ENCODE measurements at regions not wholly inside any gene's neighbourhood (a gene's known extent, or its start where the extent isn't known, plus 50 kb on each side); places are given as distances from the start of the nearest gene placed in this dataset.

GRCh38 chrX:39900777-39901170 is 197.0 kb downstream of the BCOR start (continued):
- TF ChIP-seq HMG20B (CRISPR knock-in tag; IDR thresholded peaks at IDR 0.05), result no peak

DNA sequence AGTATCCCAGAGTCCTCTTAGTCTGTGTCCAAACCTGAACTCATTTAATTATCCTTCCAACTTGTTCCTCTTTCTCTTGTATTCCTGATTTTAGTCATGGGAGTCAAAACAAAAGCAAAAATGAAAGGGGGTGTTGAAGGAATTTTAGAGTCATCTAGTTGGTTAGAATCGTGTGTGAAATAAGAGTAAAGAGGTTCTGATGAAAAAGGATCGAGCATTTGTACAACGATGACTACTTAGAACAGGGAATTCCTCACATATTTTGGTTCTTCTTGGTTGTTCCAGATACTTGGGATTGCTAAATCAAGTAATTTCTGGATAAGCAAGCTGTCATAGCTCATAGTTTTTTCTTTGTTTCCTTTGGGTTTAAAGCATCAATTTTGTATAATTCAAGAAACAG is 194.4 kb downstream of the BCOR start:
- Histone ChIP-seq H3K36me3 (ENCODE audit: control insufficient read depth, insufficient read depth, low read length) (no peaks in the 10 kb centered on the region), H3K27ac (ENCODE audit: extremely low read depth, low read depth, low read length) (no peak overlapping the region), H3K9me3 (replicated peaks; ENCODE audit: control insufficient read depth, insufficient read depth, low read depth, low read length) (no peaks in the 10 kb centered on the region), H3K4me1 (replicated peaks in 1 of 2; ENCODE audit: control insufficient read depth in 2 of 2, insufficient read depth in 2 of 2, low read length in 2 of 2) (peaks cover 4 to 10% of the 10 kb centered on the region in 2 experiments; a peak in 4 of 5 replicates), H2AFZ (ENCODE audit: low read depth, low read length) (no peak overlapping the region), H3K27me3 (ENCODE audit: control insufficient read depth in 2 of 2, insufficient read depth in 2 of 2, low read length in 2 of 2) (peaks cover 0 to 19% of the 10 kb centered on the region in 2 experiments; a peak in 2 of 5 replicates), H3K4me2 (ENCODE audit: insufficient read depth, low read length) (no peak overlapping the region), H3K9ac (ENCODE audit: insufficient read depth in 1 of 2, low read depth in 2 of 2, low read length in 2 of 2) (no peak overlapping the region), H3K79me2 (ENCODE audit: control insufficient read depth, insufficient read depth, low read length) (no peaks in the 10 kb centered on the region), H3K4me3 (no peak overlapping the region), H4K20me1 (replicated peaks; ENCODE audit: control insufficient read depth, insufficient read depth, low read length) (no peaks in the 10 kb centered on the region), H3K9me1 (ENCODE audit: control insufficient read depth, insufficient read depth, low read length) (no peaks in the 10 kb centered on the region)
- 2% methylated on average over 3 of the region's 3 CpGs for WGBS (ENCODE audit: insufficient coverage, low coverage, missing lambda C conversion rate)
- ChIA-PET POLR2A (interaction anchor here (0.7 kb wide), 1 partner anchor 140 kb away, joined by 3 read pairs; no protein-coding TSS in a partner anchor), CTCF (ENCODE audit: low intra/inter-chr PET ratio) (no interaction called here)
- no TSS peak for BruUV-seq (replicated peaks)
- no peak for ATAC-seq
- TF ChIP-seq CHD1 (IDR thresholded peaks at IDR 0.05; ENCODE audit: low read length) (no peak), ZNF12 (CRISPR knock-in tag; IDR thresholded peaks at IDR 0.05) (no peak), DACH1 (IDR thresholded peaks at IDR 0.05; ENCODE audit: partially characterized antibody) (no peak), CBX1 (IDR thresholded peaks at IDR 0.05; ENCODE audit: low read depth) (no peak), ZNF134 (CRISPR knock-in tag; conservative IDR thresholded peaks at IDR 0.05) (no peak), ZNF583 (CRISPR knock-in tag; IDR thresholded peaks at IDR 0.05) (no peak), NFIC (IDR thresholded peaks at IDR 0.05) (no peak), ELK3 (CRISPR knock-in tag; IDR thresholded peaks at IDR 0.05) (no peak), ZNF76 (CRISPR knock-in tag; IDR thresholded peaks at IDR 0.05; ENCODE audit: borderline replicate concordance) (no peak), ERF (CRISPR knock-in tag; IDR thresholded peaks at IDR 0.05) (no peak), RHOXF2B (CRISPR knock-in tag; conservative IDR thresholded peaks at IDR 0.05) (no peak), FIP1L1 (IDR thresholded peaks at IDR 0.05; ENCODE audit: low read depth, low read length, poor library complexity, severe bottlenecking) (no peak), ARID2 (IDR thresholded peaks at IDR 0.05) (no peak), NR2C1 (IDR thresholded peaks at IDR 0.05) (no peak), NR2C1 (tag; IDR thresholded peaks at IDR 0.05) (no peak), FOXK1 (CRISPR knock-in tag; IDR thresholded peaks at IDR 0.05; ENCODE audit: borderline replicate concordance) (no peak), HCFC1 (IDR thresholded peaks at IDR 0.05; ENCODE audit: low read depth, low read length) (no peak), HNRNPH1 (optimal IDR thresholded peaks at IDR 0.05; ENCODE audit: low read depth, low read length) (no peak)
- no peak for FAIRE-seq
- no peak for DNase-seq (ENCODE audit: extremely low read depth in 1 of 4, low spot score in 3 of 4)
- in situ Hi-C loops (cut with MboI) (no loop called here), intact Hi-C loops (cut with micrococcal nuclease) (no loop called here)
